ENCODE measurements at regions not wholly inside any gene's neighbourhood (a gene's known extent, or its start where the extent isn't known, plus 50 kb on each side); places are given as distances from the start of the nearest gene placed in this dataset.

DNA sequence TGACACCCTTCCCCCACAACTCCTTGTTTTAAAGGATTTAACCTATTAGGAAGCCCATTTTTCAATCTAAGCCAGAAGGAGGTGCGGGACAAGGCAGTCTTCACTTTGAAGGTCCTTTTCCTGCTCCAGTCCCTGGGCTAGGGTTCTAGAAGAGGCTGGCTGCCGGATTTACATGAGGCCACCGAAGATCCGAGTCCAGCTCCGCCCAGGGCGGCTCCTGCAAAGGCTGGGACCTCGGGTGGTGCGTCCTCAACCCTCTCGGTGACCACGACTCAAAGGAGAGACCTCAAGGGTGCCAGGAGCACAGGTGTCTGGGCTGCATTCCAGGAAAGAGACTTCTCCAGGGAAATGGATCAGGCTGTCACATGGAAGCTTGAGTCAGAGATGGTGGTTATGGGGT, 471.6 kb downstream of the PCDH19 start:
- no CpG with 5 or more reads among the region's 10 CpGs for WGBS (ENCODE audit: insufficient coverage)

DNA sequence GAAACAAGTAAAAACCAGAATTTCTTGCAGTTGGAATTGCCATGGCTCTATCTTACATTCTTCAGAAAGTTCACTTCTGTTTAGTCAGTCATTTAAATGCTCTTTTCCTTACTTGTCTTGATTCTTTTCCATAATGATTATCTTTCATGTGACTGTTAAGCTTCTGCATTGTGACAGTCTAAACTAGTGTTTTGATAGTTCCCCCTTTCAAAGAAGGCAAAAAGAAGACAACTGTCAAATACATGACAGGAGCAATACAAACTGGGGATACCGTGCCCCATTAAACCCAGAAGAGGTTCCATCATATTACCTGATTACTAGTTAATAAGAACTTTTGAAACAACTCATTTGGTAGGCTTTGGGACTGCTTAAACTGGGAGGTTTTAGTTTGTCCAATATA, 476.2 kb downstream of the PCDH19 start:
- WGBS (ENCODE audit: insufficient coverage): no CpG with 5 or more reads among the region's 1 CpG
- Mint-ChIP-seq H3K4me3 (no peak overlapping the region), H3K27me3 (ENCODE audit: low read depth in 3 of 3) (peaks cover 0 to 5% (median 0%) of the 10 kb centered on the region in 3 donors), H3K9me3 (peaks cover 0 to 3% (median 0%) of the 10 kb centered on the region in 7 donors), H3K27ac (no peak overlapping the region), H3K36me3 (no peaks in the 10 kb centered on the region), H3K4me1 (no peaks in the 10 kb centered on the region)
- Histone ChIP-seq H3K79me2 (ENCODE audit: insufficient read depth, low read length) (no peaks in the 10 kb centered on the region), H4K20me1 (ENCODE audit: insufficient read depth, low read length) (no peaks in the 10 kb centered on the region), H3K4me3 (replicated peaks in 1 of 3; ENCODE audit: low read depth in 2 of 3, low read length in 3 of 3) (no peak overlapping the region), H3K9me3 (replicated peaks in 1 of 2; ENCODE audit: control insufficient read depth in 1 of 2, insufficient read depth in 1 of 2, low read length in 2 of 2) (no peaks in the 10 kb centered on the region), H3K36me3 (replicated peaks in 1 of 2; ENCODE audit: control insufficient read depth in 1 of 2, insufficient read depth in 2 of 2, low read length in 2 of 2) (no peaks in the 10 kb centered on the region), H2AFZ (ENCODE audit: insufficient read depth, low read depth, low read length, poor library complexity, severe bottlenecking) (no peak overlapping the region), H3K9ac (ENCODE audit: insufficient read depth, low read length, poor library complexity, severe bottlenecking) (no peak overlapping the region), H3K27ac (ENCODE audit: low read depth in 1 of 2, low read length in 2 of 2) (no peak overlapping the region), H3K4me2 (replicated peaks; ENCODE audit: extremely low read depth, low read length, poor library complexity, severe bottlenecking) (no peak overlapping the region), H3K4me1 (ENCODE audit: control insufficient read depth in 1 of 2, insufficient read depth in 2 of 2, low read length in 2 of 2) (no peaks in the 10 kb centered on the region), H3K27me3 (ENCODE audit: control insufficient read depth in 2 of 2, insufficient read depth in 2 of 2, low read length in 2 of 2) (no peaks in the 10 kb centered on the region)
- TF ChIP-seq, protein P1, sequence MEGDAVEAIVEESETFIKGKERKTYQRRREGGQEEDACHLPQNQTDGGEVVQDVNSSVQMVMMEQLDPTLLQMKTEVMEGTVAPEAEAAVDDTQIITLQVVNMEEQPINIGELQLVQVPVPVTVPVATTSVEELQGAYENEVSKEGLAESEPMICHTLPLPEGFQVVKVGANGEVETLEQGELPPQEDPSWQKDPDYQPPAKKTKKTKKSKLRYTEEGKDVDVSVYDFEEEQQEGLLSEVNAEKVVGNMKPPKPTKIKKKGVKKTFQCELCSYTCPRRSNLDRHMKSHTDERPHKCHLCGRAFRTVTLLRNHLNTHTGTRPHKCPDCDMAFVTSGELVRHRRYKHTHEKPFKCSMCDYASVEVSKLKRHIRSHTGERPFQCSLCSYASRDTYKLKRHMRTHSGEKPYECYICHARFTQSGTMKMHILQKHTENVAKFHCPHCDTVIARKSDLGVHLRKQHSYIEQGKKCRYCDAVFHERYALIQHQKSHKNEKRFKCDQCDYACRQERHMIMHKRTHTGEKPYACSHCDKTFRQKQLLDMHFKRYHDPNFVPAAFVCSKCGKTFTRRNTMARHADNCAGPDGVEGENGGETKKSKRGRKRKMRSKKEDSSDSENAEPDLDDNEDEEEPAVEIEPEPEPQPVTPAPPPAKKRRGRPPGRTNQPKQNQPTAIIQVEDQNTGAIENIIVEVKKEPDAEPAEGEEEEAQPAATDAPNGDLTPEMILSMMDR (IDR thresholded peaks at IDR 0.05): no peak
- DNase-seq: no peak
- intact Hi-C loops (cut with micrococcal nuclease): no loop called here

More for the DNA sequence above, 471.6 kb downstream of the PCDH19 start:
- Histone ChIP-seq H3K9ac (ENCODE audit: insufficient read depth, low read length, poor library complexity, severe bottlenecking) (no peak overlapping the region), H3K36me3 (replicated peaks in 1 of 2; ENCODE audit: control insufficient read depth in 1 of 2, insufficient read depth in 2 of 2, low read length in 2 of 2) (no peaks in the 10 kb centered on the region), H3K27ac (ENCODE audit: low read depth in 1 of 2, low read length in 2 of 2) (no peak overlapping the region), H3K4me3 (replicated peaks in 1 of 3; ENCODE audit: low read depth in 2 of 3, low read length in 3 of 3) (no peak overlapping the region), H3K4me1 (ENCODE audit: control insufficient read depth in 1 of 2, insufficient read depth in 2 of 2, low read length in 2 of 2) (no peaks in the 10 kb centered on the region), H3K27me3 (ENCODE audit: control insufficient read depth in 2 of 2, insufficient read depth in 2 of 2, low read length in 2 of 2) (no peaks in the 10 kb centered on the region), H4K20me1 (ENCODE audit: insufficient read depth, low read length) (no peaks in the 10 kb centered on the region), H3K9me3 (replicated peaks in 1 of 2; ENCODE audit: control insufficient read depth in 1 of 2, insufficient read depth in 1 of 2, low read length in 2 of 2) (no peaks in the 10 kb centered on the region), H2AFZ (ENCODE audit: insufficient read depth, low read depth, low read length, poor library complexity, severe bottlenecking) (no peak overlapping the region), H3K4me2 (replicated peaks; ENCODE audit: extremely low read depth, low read length, poor library complexity, severe bottlenecking) (no peak overlapping the region), H3K79me2 (ENCODE audit: insufficient read depth, low read length) (no peaks in the 10 kb centered on the region)
- TF ChIP-seq, protein P1 (IDR thresholded peaks at IDR 0.05): no peak
- Mint-ChIP-seq H3K27ac (no peak overlapping the region), H3K36me3 (no peaks in the 10 kb centered on the region), H3K9me3 (peaks cover 0 to 4% (median 2%) of the 10 kb centered on the region in 7 donors), H3K4me3 (no peak overlapping the region), H3K4me1 (no peaks in the 10 kb centered on the region), H3K27me3 (ENCODE audit: low read depth in 3 of 3) (peaks cover 0 to 9% (median 0%) of the 10 kb centered on the region in 3 donors)
- DNase-seq: no peak
- intact Hi-C loops (cut with micrococcal nuclease): no loop called here
